ENCODE measurements at regions not wholly inside any gene's neighbourhood (a gene's known extent, or its start where the extent isn't known, plus 50 kb on each side); places are given as distances from the start of the nearest gene placed in this dataset.

- no peak overlapping the region for H3K4me3 ChIP-seq (ENCODE audit: low read depth, low read length)
- no peak for TF ChIP-seq CTCF (IDR thresholded peaks at IDR 0.05; ENCODE audit: low read depth, low read length)
Measured at GRCh38 chr1:199352351-199352750, 675.2 kb upstream of the NR5A2 start.

DNA sequence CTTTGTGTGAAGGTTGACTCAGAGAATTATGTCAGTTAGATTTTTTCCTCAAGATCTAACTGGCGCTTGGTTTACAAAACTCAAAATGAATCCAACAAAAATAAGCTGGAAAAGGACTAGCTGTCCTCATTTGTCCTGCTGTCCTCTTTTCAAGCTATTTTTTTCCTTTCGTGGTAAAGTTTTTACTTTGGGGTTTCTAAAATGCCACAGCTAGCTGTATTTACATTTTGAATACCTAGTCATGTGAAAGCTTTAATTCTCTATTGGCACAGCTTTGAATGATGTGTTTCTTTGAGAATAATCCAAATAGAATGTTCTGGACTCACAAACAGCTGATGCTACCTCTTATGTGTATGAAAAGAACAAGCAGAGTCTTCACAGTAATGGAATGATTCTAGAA is 673.6 kb upstream of the NR5A2 start:
- H3K4me3 ChIP-seq (ENCODE audit: low read depth, low read length), result no peak overlapping the region

DNA sequence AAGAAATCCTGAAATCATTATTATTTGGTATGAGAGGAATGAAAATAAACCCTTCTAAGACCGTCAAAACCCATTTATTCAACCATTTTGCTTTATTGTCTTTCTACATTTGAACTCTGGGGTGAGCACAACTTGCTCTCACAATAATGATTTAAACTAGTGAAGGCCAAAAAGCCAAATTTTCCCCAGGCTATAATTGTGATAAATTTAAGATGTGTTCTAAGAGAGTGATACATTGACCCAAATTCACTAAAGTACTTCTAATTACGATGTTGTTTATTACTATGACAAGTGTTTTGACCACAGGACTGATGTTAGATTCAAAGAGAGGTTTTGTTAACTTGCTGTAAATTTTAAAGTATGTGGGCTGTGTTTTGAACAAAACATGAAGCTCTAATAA is 670.9 kb upstream of the NR5A2 start:
- H3K4me3 ChIP-seq (ENCODE audit: low read depth, low read length), result no peak overlapping the region
- no peak for TF ChIP-seq CTCF (IDR thresholded peaks at IDR 0.05; ENCODE audit: low read depth, low read length)

More for the DNA sequence above, 673.6 kb upstream of the NR5A2 start:
- TF ChIP-seq CTCF (IDR thresholded peaks at IDR 0.05; ENCODE audit: low read depth, low read length), result no peak

DNA sequence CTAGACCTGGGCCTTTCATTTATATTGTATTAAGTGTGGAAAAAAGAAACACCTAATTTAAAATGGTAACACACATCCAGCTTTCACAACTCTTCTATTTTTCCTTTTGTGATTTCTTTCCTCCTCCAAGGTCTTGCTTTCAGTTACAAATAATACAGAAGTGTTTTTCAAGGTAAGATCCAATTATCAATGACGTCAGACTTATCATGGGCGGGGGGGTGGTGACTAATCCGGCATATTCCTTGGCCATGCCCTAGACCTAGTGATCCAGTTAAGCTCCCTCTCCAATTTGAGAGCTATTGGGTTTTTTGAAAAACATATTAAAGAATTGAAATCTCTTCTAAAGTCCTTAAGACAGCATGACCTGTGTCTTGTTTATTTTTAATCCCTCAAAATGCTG is 669.9 kb upstream of the NR5A2 start:
- no peak for TF ChIP-seq CTCF (IDR thresholded peaks at IDR 0.05; ENCODE audit: low read depth, low read length)

GRCh38 chr1:199362996-199363395 is 664.5 kb upstream of the NR5A2 start:
- no peak for TF ChIP-seq CTCF (IDR thresholded peaks at IDR 0.05; ENCODE audit: low read depth, low read length)
- no peak overlapping the region for H3K4me3 ChIP-seq (ENCODE audit: low read depth, low read length)

More for the DNA sequence above, 669.9 kb upstream of the NR5A2 start:
- no peak overlapping the region for H3K4me3 ChIP-seq (ENCODE audit: low read depth, low read length)

DNA sequence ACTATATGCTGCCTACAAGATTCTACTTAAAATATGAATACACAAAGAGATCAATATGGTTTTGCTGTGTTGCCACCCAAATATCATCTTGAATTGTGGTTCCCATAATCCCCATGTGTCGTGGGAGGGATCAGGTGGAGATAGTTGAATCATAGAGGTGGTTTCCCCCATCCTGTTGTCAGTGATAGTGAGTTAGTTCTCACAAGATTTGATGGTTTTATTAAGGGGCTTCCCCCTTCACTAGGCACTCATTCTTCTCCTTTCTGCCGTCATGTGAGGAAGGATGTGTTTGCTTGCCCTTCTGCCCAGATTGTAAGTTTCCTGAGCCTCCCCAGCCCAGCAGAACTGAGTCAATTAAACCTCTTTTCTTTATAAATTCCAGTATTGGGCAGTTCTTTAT is 654.4 kb upstream of the NR5A2 start:
- no peak for TF ChIP-seq CTCF (IDR thresholded peaks at IDR 0.05; ENCODE audit: low read depth, low read length)
- no peak overlapping the region for H3K4me3 ChIP-seq (ENCODE audit: low read depth, low read length)

- TF ChIP-seq CTCF (IDR thresholded peaks at IDR 0.05; ENCODE audit: low read depth, low read length), result no peak
- no peak overlapping the region for H3K4me3 ChIP-seq (ENCODE audit: low read depth, low read length)
Measured at GRCh38 chr1:199377211-199377610, 650.3 kb upstream of the NR5A2 start.
